ENCODE measurements at regions not wholly inside any gene's neighbourhood (a gene's known extent, or its start where the extent isn't known, plus 50 kb on each side); places are given as distances from the start of the nearest gene placed in this dataset.

DNA sequence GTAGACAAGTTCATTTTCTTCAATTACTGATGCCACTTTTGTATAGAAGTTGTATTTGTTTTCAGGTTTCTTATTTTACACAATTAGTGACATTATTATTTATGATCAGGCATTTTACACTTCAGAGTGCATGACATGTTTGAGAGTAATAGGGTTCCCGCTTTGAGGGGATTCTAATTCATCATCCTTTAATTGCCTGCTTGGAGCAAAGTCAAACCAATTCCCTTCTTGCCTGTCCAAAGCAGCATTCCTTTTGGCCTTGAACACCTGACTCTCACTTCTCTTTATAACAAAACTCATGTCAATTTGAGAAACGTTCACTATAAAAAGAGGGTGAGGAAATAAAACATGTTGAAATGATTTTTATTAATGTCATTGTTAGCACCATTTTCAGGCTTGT lies 1149.4 kb downstream of the NXPH1 start:
- no CpG with 5 or more reads among the region's 2 CpGs for WGBS (ENCODE audit: insufficient coverage)
- no peak for DNase-seq
- no peak overlapping the region for H3K4me2 ChIP-seq (replicated peaks; ENCODE audit: extremely low read depth, low read length, poor library complexity, severe bottlenecking)
- no peaks in the 10 kb centered on the region for H3K4me1 Mint-ChIP-seq
- no peak overlapping the region for H3K4me3 Mint-ChIP-seq
- no peaks in the 10 kb centered on the region for H3K36me3 Mint-ChIP-seq
- no peak overlapping the region for H3K4me3 ChIP-seq (replicated peaks in 1 of 3; ENCODE audit: low read depth in 2 of 3, low read length in 3 of 3)
- H3K9me3 Mint-ChIP-seq, result peaks cover 0 to 6% (median 0%) of the 10 kb centered on the region in 7 donors
- TF ChIP-seq, protein P1, sequence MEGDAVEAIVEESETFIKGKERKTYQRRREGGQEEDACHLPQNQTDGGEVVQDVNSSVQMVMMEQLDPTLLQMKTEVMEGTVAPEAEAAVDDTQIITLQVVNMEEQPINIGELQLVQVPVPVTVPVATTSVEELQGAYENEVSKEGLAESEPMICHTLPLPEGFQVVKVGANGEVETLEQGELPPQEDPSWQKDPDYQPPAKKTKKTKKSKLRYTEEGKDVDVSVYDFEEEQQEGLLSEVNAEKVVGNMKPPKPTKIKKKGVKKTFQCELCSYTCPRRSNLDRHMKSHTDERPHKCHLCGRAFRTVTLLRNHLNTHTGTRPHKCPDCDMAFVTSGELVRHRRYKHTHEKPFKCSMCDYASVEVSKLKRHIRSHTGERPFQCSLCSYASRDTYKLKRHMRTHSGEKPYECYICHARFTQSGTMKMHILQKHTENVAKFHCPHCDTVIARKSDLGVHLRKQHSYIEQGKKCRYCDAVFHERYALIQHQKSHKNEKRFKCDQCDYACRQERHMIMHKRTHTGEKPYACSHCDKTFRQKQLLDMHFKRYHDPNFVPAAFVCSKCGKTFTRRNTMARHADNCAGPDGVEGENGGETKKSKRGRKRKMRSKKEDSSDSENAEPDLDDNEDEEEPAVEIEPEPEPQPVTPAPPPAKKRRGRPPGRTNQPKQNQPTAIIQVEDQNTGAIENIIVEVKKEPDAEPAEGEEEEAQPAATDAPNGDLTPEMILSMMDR (IDR thresholded peaks at IDR 0.05), result no peak
- intact Hi-C loops (cut with micrococcal nuclease), result no loop called here
- H3K79me2 ChIP-seq (ENCODE audit: insufficient read depth, low read length), result no peaks in the 10 kb centered on the region
- no peaks in the 10 kb centered on the region for H3K27me3 Mint-ChIP-seq (ENCODE audit: low read depth in 3 of 3)
- H4K20me1 ChIP-seq (ENCODE audit: insufficient read depth, low read length), result no peaks in the 10 kb centered on the region
- no peak overlapping the region for H3K27ac Mint-ChIP-seq
- no peaks in the 10 kb centered on the region for H3K4me1 ChIP-seq (ENCODE audit: control insufficient read depth in 1 of 2, insufficient read depth in 2 of 2, low read length in 2 of 2)
- no peaks in the 10 kb centered on the region for H3K36me3 ChIP-seq (replicated peaks in 1 of 2; ENCODE audit: control insufficient read depth in 1 of 2, insufficient read depth in 2 of 2, low read length in 2 of 2)
- H2AFZ ChIP-seq (ENCODE audit: insufficient read depth, low read depth, low read length, poor library complexity, severe bottlenecking), result no peak overlapping the region
- H3K9ac ChIP-seq (ENCODE audit: insufficient read depth, low read length, poor library complexity, severe bottlenecking), result no peak overlapping the region
- no peak overlapping the region for H3K27ac ChIP-seq (ENCODE audit: low read depth in 1 of 2, low read length in 2 of 2)
- H3K9me3 ChIP-seq (replicated peaks in 1 of 2; ENCODE audit: control insufficient read depth in 1 of 2, insufficient read depth in 1 of 2, low read length in 2 of 2), result no peaks in the 10 kb centered on the region
- H3K27me3 ChIP-seq (ENCODE audit: control insufficient read depth in 2 of 2, insufficient read depth in 2 of 2, low read length in 2 of 2), result no peaks in the 10 kb centered on the region

DNA sequence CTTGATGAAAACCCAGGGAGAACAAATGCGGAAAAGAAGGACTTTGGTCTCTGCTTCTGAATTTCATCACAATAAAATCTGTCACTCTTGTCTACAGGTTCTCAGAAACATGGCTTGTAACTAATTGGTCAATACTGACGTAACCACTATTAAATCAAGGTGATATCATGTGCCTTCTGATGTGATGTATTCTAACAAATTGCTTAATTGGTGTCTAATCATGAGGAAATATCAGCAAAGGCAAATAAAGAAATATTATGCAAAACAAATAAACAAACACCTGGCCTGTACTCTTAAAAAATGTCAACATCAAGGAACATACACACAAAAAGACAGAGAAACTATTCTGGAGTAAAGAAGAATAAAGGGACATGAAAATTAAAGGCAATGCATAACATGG lies 1165.0 kb downstream of the NXPH1 start:
- Histone ChIP-seq H2AFZ (ENCODE audit: insufficient read depth, low read depth, low read length, poor library complexity, severe bottlenecking) (no peak overlapping the region), H3K27ac (ENCODE audit: low read depth in 1 of 2, low read length in 2 of 2) (no peak overlapping the region), H3K9me3 (replicated peaks in 1 of 2; ENCODE audit: control insufficient read depth in 1 of 2, insufficient read depth in 1 of 2, low read length in 2 of 2) (peaks cover 5 to 6% of the 10 kb centered on the region in 2 donors), H4K20me1 (ENCODE audit: insufficient read depth, low read length) (no peaks in the 10 kb centered on the region), H3K79me2 (ENCODE audit: insufficient read depth, low read length) (no peaks in the 10 kb centered on the region), H3K4me3 (replicated peaks in 1 of 3; ENCODE audit: low read depth in 2 of 3, low read length in 3 of 3) (no peak overlapping the region), H3K36me3 (replicated peaks in 1 of 2; ENCODE audit: control insufficient read depth in 1 of 2, insufficient read depth in 2 of 2, low read length in 2 of 2) (no peaks in the 10 kb centered on the region), H3K4me2 (replicated peaks; ENCODE audit: extremely low read depth, low read length, poor library complexity, severe bottlenecking) (no peak overlapping the region), H3K9ac (ENCODE audit: insufficient read depth, low read length, poor library complexity, severe bottlenecking) (no peak overlapping the region), H3K4me1 (ENCODE audit: control insufficient read depth in 1 of 2, insufficient read depth in 2 of 2, low read length in 2 of 2) (no peaks in the 10 kb centered on the region), H3K27me3 (ENCODE audit: control insufficient read depth in 2 of 2, insufficient read depth in 2 of 2, low read length in 2 of 2) (no peaks in the 10 kb centered on the region)
- peaks cover 0 to 9% (median 3%) of the 10 kb centered on the region in 7 donors for H3K9me3 Mint-ChIP-seq
- H3K27me3 Mint-ChIP-seq (ENCODE audit: low read depth in 3 of 3), result no peaks in the 10 kb centered on the region
- TF ChIP-seq, protein P1 (IDR thresholded peaks at IDR 0.05), result no peak
- WGBS (ENCODE audit: insufficient coverage), result no CpG with 5 or more reads among the region's 2 CpGs
- no peak for DNase-seq
- no peaks in the 10 kb centered on the region for H3K36me3 Mint-ChIP-seq
- no peak overlapping the region for H3K4me3 Mint-ChIP-seq
- H3K4me1 Mint-ChIP-seq, result no peaks in the 10 kb centered on the region
- intact Hi-C loops (cut with micrococcal nuclease), result no loop called here
- no peak overlapping the region for H3K27ac Mint-ChIP-seq
